ENCODE measurements at regions not wholly inside any gene's neighbourhood (a gene's known extent, or its start where the extent isn't known, plus 50 kb on each side); places are given as distances from the start of the nearest gene placed in this dataset.

GRCh38 chr7:89648509-89648908 lies 505.8 kb upstream of the STEAP1 start:
- H3K27ac ChIP-seq, result no peak overlapping the region
- no peaks in the 10 kb centered on the region for H3K79me2 ChIP-seq (ENCODE audit: insufficient read depth, low read depth)
- no peak overlapping the region for H2AFZ ChIP-seq (ENCODE audit: low read depth)
- no peaks in the 10 kb centered on the region for H3K27me3 ChIP-seq (ENCODE audit: insufficient read depth, low read depth)
- H3K4me1 ChIP-seq (ENCODE audit: low read depth, poor library complexity, severe bottlenecking), result no peaks in the 10 kb centered on the region
- no peaks in the 10 kb centered on the region for H3K36me3 ChIP-seq (ENCODE audit: insufficient read depth)
- no peak overlapping the region for H3K9ac ChIP-seq
- H4K20me1 ChIP-seq (ENCODE audit: insufficient read depth), result no peaks in the 10 kb centered on the region
- no peak overlapping the region for H3K4me3 ChIP-seq (IDR thresholded peaks at IDR 0.05; ENCODE audit: insufficient read depth, low read depth, low read length)
- TF ChIP-seq CTCF (conservative IDR thresholded peaks at IDR 0.05; ENCODE audit: low read depth, low read length), result no peak
- no peak overlapping the region for H3K4me2 ChIP-seq

GRCh38 chr7:89655946-89656345 lies 498.3 kb upstream of the STEAP1 start:
- Histone ChIP-seq H3K4me3 (IDR thresholded peaks at IDR 0.05; ENCODE audit: insufficient read depth, low read depth, low read length) (no peak overlapping the region), H3K4me2 (no peak overlapping the region), H3K9ac (no peak overlapping the region), H3K4me1 (ENCODE audit: low read depth, poor library complexity, severe bottlenecking) (peaks cover 8% of the 10 kb centered on the region), H3K27me3 (ENCODE audit: insufficient read depth, low read depth) (no peaks in the 10 kb centered on the region), H3K36me3 (ENCODE audit: insufficient read depth) (no peaks in the 10 kb centered on the region), H4K20me1 (ENCODE audit: insufficient read depth) (no peaks in the 10 kb centered on the region), H2AFZ (ENCODE audit: low read depth) (no peak overlapping the region), H3K79me2 (ENCODE audit: insufficient read depth, low read depth) (no peaks in the 10 kb centered on the region), H3K27ac (no peak overlapping the region)
- TF ChIP-seq CTCF (conservative IDR thresholded peaks at IDR 0.05; ENCODE audit: low read depth, low read length), result no peak

- H2AFZ ChIP-seq (ENCODE audit: low read depth), result no peak overlapping the region
- H4K20me1 ChIP-seq (ENCODE audit: insufficient read depth), result no peaks in the 10 kb centered on the region
- no peak overlapping the region for H3K27ac ChIP-seq
- no peak overlapping the region for H3K4me2 ChIP-seq
- no peaks in the 10 kb centered on the region for H3K36me3 ChIP-seq (ENCODE audit: insufficient read depth)
- H3K79me2 ChIP-seq (ENCODE audit: insufficient read depth, low read depth), result no peaks in the 10 kb centered on the region
- H3K9ac ChIP-seq, result no peak overlapping the region
- TF ChIP-seq CTCF (conservative IDR thresholded peaks at IDR 0.05; ENCODE audit: low read depth, low read length), result no peak
- H3K27me3 ChIP-seq (ENCODE audit: insufficient read depth, low read depth), result no peaks in the 10 kb centered on the region
- H3K4me3 ChIP-seq (IDR thresholded peaks at IDR 0.05; ENCODE audit: insufficient read depth, low read depth, low read length), result no peak overlapping the region
- peaks cover 6% of the 10 kb centered on the region for H3K4me1 ChIP-seq (ENCODE audit: low read depth, poor library complexity, severe bottlenecking)
Measured at GRCh38 chr7:89661876-89662275, 492.4 kb upstream of the STEAP1 start.

GRCh38 chr7:89666136-89666835 lies 488.0 kb upstream of the STEAP1 start:
- Histone ChIP-seq H2AFZ (ENCODE audit: low read depth) (no peak overlapping the region), H3K27me3 (ENCODE audit: insufficient read depth, low read depth) (no peaks in the 10 kb centered on the region), H3K4me1 (ENCODE audit: low read depth, poor library complexity, severe bottlenecking) (no peaks in the 10 kb centered on the region), H3K79me2 (ENCODE audit: insufficient read depth, low read depth) (no peaks in the 10 kb centered on the region), H3K27ac (no peak overlapping the region), H4K20me1 (ENCODE audit: insufficient read depth) (no peaks in the 10 kb centered on the region), H3K9ac (no peak overlapping the region), H3K36me3 (ENCODE audit: insufficient read depth) (no peaks in the 10 kb centered on the region), H3K4me3 (IDR thresholded peaks at IDR 0.05; ENCODE audit: insufficient read depth, low read depth, low read length) (no peak overlapping the region), H3K4me2 (no peak overlapping the region)
- no peak for TF ChIP-seq CTCF (conservative IDR thresholded peaks at IDR 0.05; ENCODE audit: low read depth, low read length)
